Renal pelvis (tissue), 1 donor: ENCODE measurements at regions not wholly inside any gene's neighbourhood (a gene's known extent, or its start where the extent isn't known, plus 50 kb on each side); places are given as distances from the start of the nearest gene placed in this dataset.
"Not testable (repeated sequence)": the region's sequence is repeated elsewhere in the genome, so short reads cannot be mapped to it uniquely, and the experiment has no call there.

Experiments
- DNase-seq: peaks from one replicate; pipeline ENCODE4 v3.0.0-alpha.2; 2013

- DNase-seq: no peak
These were observed 59.2 kb upstream of the TMEM47 start for GRCh38 chrX:34716302-34716701.

DNA sequence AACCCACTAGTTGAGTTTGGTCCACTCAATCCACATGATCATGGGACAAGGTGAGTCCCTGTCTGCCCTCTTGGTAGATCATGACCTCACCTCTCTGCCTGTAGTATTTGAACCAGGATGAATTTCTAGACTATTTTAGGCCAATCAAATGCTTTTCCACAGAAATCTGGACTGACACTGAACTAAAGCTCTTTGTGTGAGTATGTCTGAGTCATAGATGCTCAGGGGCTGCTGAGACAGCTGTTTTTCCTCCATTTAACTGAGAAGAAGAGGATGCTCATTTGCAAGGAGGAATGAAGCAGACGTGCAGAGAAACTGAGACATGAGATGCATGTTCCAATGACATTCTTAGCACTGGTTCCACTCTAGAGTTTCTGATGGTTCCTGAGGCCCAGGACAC is 77.3 kb upstream of the TMEM47 start:
- no peak for DNase-seq

- DNase-seq: no peak
These were observed 87.4 kb upstream of the TMEM47 start for GRCh38 chrX:34744521-34744920.

DNA sequence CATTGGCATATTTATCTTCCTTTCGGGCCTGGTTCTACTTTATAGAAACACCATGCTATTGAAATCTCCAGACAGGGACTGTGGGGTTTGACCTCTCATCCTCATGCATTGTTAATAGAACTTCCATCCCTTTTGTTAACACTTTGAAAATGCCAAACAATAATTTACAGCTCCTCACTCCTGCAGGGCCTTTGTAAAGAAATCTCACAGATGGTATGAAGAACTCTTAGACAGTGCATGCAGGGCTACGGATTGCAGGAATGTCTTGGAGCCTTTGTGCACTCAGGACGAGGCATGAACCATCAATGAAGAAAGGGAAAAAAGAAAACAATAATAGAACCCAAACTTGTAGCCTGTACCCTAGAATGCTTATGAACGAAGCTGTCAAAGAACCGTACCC is 92.8 kb upstream of the TMEM47 start:
- DNase-seq: no peak

- DNase-seq: no peak
These were observed 107.8 kb upstream of the TMEM47 start for GRCh38 chrX:34764852-34765361.

DNA sequence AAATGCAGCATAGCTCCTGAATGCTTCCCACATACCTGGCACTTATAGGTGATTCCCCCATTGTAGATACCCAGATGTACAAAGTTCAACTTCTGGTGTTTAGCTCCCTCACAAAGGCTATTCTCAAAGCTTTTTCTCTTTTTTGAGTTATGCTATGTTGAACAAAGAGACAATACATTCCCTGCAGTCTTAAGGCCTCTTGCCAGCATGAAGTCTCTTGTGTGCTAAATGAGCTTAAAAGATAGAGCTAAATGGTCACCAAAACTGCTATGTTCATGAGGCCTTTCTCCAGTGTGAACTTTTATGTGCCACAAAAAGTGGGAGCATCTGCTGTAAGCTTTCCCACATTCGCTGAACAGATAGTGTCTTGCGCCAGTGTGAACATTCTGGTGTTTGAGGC is 111.2 kb upstream of the TMEM47 start:
- no peak for DNase-seq

DNA sequence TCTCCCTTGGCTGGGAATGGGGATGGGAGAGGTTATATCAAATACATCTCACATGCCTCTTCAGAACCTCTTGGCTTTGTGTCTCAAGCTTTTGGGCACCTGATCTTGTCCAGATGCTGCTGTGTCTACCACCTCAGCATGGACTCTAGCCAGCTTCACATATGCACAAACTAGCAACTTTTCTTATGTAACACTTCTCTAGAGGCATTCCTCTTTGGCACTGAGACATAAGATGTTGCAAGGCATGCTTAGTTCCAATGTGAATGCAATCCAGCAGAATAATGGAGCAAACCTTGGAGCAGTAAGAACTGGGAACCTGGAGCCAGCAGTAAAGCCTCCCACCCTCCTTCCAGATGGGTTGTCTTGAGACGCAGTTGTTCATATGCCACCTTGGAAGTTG is 113.4 kb upstream of the TMEM47 start:
- DNase-seq: no peak

DNA sequence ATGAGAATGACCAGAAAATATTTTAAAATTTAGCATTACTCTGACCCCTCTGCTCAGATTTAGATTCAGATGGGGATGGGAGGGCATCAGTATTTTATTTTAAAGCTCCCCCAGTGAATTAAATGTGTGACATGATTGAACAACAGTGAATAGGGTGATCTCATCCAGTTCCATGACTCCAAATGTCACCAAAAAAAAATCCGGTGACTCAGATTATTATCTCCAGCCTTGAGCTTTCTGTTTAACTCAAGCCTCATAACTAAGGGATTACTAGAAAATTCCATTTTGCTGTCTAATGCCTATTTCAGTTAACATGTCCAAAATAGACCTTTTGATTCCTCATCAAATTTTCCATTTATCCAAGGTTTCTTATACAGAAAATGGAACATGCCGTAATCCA is 121.8 kb upstream of the TMEM47 start:
- DNase-seq: no peak

DNA sequence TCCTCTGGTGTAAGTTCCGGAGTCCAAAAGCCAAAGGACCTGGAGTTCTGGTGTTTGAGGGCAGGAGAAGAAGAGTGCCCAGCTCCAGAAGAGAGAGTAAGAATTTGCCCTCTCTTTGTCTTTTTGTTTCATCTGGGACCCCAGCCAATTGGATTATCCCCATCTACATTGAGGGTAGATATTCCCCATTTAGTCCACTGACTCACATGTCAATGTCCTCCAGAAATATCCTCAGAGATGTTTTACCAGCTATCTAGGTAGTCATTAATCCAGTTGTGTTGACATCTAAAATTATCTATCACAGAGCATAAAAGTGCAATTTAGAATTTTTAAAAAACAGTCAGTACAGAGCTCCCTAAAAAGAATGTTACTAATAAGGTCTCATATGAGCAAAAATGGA is 132.9 kb upstream of the TMEM47 start:
- DNase-seq: no peak

GRCh38 chrX:34805951-34806350 is 136.6 kb upstream of the FAM47B start:
- no peak for DNase-seq

- no peak for DNase-seq
These were observed 133.5 kb upstream of the FAM47B start for GRCh38 chrX:34809096-34809495.

DNA sequence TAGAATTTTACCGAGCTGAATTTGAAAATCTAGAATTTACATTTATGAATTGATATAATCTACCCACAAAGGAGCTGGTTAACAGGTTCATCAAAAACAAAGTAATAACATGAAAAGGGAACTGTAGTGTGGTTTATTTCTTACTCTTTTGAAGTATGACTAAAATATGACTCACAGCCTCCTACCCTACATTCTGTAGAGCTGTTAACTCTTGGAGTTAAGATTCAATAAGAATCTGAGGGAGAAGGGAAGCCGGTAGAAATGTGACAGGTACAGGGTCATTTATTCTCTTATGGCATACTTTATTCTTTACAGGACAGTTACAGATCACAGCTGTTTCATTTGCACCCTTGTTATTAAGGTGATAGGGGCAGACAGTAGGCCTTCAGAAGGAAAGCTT is 132.2 kb upstream of the FAM47B start:
- DNase-seq: no peak

GRCh38 chrX:34810916-34811315 is 131.7 kb upstream of the FAM47B start:
- DNase-seq: no peak

DNA sequence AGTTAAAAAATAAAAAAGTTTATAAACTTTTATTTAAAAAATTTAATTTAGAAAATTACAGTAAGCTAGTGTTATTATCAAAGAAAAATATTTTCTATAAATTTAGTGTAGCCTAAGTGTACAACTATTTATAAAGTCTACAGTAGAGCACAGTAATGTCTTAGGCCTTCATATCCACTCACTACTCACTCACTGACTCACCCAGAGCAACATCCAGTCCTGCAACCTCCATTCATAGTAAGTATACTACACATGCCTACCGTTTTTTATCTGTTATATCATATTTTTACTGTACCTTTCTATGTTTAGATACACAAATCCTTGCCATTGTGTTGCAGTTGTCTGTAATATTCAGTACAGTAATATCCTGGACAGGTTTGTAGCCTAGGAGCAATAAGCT is 129.0 kb upstream of the FAM47B start:
- DNase-seq: no peak

DNA sequence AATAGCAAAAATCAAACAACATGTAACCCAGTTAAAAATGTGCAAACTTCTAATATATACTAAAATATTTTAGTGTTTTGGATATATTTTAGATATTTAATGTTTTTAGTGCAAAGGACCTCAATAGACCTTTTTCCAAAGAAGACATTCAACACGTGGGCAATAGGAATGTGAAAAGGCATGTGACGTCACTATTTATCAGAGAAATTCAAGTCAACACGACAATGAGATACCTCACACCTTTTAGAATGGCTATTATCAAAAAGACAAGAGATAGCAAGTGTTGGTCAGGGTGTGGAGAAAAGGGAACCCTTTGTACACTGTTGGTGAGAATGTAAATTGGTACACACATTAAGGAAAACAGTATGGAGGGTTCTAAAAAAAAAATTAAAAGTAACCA is 115.6 kb upstream of the FAM47B start:
- no peak for DNase-seq

DNA sequence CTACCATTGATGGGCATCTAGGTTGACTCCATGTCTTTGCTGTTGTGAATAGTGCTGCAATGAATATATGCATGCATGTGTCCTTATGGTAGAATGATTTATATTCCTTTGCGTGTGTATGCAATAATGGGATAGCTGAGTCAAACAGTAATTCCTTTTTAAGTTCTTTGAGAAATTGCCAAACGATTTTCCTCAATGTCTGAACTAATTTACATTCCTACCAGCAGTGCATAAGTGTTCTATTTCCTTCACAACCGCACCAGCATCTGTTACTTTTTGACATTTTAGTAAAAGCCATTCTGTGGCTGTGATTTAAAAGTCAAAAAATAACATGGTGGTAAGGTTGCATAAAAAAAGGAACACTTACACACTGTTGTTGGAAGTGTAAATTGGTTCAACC is 103.1 kb upstream of the FAM47B start:
- no peak for DNase-seq

GRCh38 chrX:34841205-34841604 is 101.4 kb upstream of the FAM47B start:
- DNase-seq: not testable (repeated sequence)

DNA sequence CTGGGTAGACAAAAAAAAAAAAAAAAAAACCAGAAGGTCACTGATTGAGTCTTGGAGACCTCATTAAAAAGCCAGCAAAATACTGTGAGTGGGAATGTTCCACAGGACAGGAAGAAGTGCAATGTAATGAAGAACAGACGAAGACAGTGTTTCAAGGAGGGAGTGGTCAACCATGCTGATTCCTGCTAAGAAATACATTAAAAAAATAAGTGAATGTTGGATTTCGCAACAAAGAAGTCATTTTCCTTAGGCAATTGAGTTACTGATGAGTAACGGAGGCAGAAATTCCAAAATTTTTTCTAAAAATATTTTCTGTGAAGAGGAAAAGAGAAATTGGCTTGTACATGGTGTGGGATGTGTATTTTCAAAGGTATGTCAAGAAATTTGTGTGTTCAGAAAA is 94.3 kb upstream of the FAM47B start:
- DNase-seq: no peak

- DNase-seq: no peak
These were observed 93.2 kb upstream of the FAM47B start for GRCh38 chrX:34849371-34849770.

DNA sequence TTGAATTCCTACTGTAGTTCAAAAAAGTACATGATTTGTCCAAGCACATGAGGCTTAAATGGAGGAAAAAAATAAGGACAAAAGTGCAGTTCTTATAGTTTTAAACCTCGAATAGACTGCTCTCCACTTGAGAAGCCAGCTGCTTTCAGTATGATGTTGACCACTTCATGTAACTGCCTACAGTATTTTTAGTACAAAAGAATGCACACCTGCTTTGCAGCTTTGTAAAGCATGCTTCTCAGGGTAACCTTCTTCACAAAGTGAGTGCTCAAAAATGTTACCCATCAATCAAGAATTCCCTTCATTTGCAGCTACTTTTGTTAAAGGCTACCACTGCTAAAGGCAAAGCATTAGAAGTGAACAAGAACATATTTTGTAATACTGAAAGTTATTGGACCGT is 83.4 kb upstream of the FAM47B start:
- DNase-seq: no peak

- no peak for DNase-seq
These were observed 78.7 kb upstream of the FAM47B start for GRCh38 chrX:34863906-34864305.

DNA sequence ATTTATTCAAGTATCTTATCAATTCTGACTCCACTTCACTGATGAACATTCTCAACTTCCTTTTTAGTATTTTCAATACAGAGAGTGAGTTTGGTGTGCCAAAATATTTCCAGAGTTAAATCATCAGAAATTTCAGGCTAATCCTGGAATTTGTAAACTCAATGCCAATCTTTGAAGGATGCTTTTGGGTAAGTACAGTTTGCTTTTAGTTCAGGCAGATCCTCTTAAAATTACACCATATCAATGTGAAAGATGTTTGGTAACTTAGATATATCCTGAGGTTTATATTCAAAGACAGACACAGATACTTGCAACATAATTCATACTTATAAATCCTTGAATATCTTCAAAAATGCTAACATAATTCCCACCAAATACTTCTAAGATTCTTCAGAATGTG is 76.0 kb upstream of the FAM47B start:
- DNase-seq: no peak

DNA sequence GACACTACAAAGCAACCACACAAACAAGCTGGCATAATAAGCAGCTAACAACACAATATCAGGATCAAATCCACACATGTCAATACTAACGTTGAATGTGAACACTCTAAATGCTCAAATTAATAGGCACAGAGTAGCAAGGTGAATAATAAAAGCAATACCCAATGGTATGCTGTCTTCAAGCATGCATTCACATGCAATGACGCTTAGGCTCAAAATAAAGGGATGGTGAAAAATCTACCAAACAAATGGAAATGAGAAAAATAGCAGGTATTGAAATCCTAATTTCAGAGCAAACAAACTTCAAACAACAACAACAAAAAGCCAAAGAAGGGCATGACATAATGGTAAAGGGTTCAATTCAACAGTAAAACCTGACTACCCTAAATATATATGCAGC is 74.0 kb upstream of the FAM47B start:
- no peak for DNase-seq

- DNase-seq: no peak
These were observed 68.9 kb upstream of the FAM47B start for GRCh38 chrX:34873500-34874225.
